NCI-H82 treated with DMSO at 0.1 percent for 48 hours (cell line): ENCODE measurements at regions not wholly inside any gene's neighbourhood (a gene's known extent, or its start where the extent isn't known, plus 50 kb on each side); places are given as distances from the start of the nearest gene placed in this dataset.

Experiments
- DNase-seq: peaks from one replicate; lab custom pipeline; 2025; ENCODE audit not compliant: unreplicated experiment; lab: John Stamatoyannopoulos, UW

DNA sequence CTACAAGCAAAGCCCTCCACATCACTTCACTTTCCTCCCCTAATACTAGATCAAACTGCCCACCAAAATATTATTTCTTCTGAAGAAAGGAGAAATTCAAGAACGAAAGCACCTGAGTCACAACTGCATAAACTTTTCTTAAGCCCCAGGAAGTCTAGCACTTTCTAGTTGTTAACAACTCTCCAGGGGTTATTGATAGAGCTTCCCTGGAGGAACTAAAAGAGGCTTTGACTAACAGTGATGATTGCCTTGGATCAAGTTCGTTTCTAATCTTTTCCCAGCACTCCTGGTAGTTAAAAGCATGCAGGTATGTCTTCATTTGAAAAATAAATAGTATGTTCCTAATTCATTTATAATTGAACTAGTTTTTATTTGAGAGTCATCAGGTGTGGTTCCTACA, 917.0 kb downstream of the TUSC7 start:
- DNase-seq: no peak

DNA sequence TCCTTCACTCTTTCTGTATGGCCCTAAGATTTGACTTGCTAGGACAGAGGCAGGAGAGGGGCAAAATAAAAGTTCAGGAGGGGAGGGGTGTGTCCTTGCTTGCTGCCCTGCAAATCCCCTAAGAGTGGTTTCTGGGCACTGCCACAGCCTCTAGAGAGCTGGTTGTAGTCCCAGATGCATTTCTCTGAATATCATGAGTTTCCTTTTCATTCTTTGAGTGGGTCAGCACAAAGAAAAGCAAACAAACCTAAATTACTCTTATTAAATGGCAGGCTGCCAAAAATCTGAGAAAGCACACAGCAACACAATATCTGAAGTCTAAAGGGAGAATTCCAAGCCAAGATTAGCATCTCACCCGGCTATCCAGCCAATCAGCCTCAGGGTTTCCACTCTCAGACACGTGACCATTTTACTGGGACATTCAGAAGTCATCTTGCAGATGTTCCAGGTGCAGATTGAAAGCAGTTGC, 919.3 kb downstream of the TUSC7 start:
- DNase-seq: no peak

DNA sequence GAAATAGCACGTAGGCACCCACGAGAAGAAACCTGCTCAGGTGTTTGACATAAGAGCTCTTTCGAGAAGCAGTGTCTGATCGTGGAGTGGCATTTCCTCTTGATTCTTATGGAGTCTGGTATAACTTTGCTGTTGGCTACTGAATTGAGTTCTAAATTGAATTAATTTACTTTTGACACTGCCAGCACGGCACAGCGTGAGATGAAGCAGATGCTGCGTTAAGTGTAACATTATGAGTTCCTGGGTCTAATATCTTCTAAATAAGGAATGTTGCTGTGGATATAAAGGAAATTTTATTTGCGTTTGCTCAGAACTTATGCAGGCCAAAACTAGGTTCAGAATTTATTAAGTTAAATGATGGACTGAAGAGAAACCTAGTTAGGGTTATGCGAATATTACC, 919.9 kb downstream of the TUSC7 start:
- DNase-seq: no peak

DNA sequence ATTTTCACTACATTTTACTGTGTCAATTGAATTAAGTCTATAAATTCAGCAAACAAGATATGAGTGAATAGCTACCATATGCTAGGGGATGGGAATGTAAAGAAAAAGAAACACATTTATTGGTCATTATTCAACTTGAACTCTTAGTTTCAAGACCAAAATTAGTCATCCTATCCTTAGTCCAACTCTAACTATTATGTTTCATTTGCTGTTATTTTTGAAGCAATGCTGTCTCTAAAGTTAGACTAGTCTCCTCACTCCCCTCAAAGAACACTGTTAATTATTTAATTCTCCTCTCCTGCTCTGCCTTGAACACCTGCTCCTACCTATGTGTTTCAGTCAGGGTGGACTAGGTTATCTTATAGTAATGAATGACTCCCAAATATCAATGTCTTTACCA, 920.9 kb downstream of the TUSC7 start:
- no peak for DNase-seq

DNA sequence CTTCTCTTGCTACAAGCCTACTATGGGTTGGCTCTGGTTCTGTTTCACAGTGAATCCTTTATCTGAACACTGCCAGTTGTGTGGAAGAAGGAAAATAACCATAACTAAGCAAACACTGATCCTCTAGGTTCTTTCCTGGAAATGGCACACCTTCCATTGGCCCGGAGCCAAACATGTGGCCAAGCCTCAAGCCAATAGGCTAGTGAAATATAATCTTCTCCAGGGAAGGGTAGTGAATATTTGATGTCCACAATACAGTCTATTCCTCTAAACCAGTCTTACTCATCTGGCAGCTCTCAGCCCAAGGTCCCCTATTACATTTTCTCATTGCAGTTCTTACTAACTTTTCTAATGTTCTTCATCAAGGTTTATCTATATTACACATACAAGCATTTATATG, 921.3 kb downstream of the TUSC7 start:
- DNase-seq: no peak

DNA sequence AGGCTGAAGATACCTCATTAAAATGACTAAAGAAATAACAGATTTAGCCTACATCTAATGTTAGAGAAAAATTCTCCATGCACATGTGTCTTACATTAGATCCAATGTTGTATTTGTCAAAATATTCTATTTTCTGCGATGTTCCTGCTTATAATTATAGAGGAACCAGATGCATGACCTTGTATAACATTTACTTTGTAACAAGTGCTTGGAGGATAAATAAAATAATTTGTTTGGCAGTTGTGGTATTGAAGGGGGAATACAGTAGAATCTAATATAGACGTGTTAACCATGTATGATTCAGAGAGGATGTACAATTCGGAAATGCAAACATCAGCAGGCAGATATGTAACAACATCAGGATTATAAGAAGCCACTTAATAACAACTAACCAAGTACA, 922.2 kb downstream of the TUSC7 start:
- no peak for DNase-seq

DNA sequence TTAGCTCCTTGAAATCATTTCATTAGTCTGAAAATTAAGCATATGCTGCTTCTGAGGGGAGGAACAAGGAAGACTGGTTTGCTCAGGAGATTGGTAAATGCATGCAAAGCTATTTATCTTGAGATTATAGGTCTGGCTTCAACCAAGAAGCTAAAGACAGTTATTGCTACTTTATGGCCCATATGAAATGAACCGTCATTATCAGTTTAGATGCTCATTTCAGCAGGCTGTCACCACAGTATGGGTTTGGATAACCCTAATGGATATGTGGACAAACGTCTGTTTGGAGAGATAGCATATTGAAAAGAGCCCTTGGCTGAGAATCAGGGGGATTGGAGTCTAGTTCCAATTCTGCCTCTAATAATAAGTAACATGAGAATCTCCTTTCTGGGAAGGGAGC, 922.6 kb downstream of the TUSC7 start:
- no peak for DNase-seq

DNA sequence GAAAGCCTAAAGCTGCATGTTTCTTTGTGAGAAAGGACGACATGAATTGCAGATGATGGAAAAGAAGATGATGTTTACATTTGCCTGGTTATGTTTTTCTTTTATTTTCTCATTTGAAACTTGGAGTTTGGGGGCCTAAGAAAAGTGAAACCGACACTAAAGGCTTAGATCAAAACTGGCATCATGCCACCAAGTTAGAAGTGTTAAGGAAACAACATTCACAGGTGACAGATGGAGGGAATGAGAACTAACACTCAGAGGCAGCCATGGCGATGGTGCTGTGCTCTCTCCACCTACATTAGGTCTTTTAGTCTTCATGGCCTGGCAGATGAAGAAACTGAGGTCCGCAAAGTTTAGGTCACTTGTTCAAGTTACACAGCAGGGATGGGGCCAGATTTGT, 923.6 kb downstream of the TUSC7 start:
- DNase-seq: no peak

DNA sequence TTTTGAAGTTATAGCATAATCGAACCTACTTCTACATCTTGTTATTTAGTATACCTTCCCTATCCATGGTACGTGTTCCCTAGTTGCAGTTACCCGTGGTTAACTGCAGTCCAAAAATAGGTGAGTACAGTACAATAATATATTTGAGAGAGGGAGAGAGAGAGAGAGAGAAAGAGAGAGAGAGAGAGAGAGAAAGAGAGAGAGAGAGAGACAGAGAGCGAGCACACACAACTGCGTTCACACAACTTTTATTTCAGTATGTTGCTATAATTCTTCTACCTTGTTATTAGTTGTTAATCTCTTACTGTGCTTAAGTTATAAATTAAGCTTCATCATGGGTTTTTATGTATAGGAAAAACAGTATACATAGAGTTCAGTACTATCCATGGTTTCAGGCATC, 928.1 kb downstream of the TUSC7 start:
- DNase-seq: no peak

DNA sequence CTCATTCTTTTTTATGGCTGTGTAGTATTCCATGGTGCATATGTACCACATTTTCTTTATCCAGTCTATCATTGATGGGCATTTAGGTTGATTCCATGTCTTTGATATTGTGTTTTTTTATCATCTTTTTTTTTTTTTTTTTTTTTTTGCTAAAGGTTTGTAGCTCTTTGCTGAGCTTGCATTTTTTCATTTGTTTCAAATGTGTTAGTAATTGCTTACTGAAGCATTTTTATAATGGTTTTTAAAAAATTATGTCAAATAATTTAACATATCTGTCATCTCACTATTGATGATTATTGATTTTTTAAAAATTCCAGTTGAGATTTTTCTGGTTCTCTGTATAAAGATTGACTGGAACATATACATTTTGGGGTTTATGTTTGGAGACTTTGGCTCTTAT, 934.6 kb downstream of the TUSC7 start:
- no peak for DNase-seq

DNA sequence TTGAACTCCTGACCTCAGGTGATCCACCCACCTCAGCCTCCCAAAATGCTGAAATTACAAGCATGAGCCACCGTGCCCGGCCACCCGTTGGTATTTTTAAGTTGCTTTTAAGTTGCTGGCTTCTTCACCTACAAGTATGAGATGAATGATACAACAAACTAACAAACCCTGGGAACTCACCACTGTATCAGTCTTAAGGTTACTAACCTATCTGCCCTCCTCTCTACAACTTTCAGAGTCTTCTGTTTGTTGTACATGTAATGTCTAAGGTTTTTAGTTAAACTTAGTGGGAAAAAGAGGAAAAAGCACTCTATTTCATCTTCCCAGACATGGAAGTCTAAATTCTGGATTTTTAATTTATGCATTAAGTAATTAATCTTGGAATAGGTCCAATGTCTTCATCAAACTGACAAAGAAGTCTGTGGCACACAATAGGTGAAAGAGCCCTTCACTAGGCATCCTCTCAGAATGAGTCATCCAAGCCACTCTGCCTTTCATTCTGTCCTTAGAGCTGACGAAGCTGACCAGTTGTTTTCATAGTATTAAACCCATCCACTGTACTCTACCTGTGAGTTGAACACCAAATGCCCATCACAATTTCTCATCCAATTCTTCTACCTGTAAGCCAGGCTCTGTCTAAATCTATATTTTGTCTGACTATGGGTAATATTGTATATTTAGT, 936.1 kb downstream of the TUSC7 start:
- DNase-seq: no peak

DNA sequence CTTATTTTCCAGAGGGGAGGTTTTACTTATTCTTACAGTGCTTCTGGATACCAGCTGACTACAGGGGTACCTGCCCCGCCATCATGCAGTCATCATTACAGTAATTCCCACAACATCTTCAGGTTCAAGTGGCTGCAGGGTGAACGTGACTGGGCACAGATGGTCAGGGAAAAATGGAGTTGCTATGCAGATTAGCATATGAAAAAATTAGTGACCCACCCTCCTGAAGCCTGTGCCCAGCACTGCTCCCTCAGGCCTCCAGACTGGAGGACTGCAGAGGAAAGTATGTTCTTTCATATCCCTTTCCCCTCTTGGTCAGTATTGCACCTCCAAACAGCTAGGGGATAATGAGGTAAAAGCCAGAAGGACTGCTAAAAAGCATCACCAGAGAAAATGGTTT, 937.9 kb downstream of the TUSC7 start:
- DNase-seq: no peak

DNA sequence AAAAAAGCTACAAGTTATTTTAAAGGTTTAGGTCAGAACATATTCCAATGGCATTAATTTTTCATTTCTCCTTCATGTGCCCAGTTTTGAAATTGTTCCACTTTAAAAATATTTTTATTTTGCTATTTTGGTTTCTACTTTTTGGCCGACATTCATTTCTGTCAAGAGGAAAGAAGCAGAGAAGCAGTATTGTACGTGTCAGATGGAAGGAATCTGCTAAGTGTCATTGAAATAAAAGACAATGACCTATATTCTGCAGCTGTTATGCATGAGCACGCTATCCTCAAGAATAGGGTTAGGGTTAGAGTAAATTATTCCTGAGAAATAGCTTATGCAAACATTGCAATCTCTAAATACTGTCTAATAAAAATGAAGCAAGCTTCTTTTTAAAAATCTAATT, 941.7 kb downstream of the TUSC7 start:
- no peak for DNase-seq

DNA sequence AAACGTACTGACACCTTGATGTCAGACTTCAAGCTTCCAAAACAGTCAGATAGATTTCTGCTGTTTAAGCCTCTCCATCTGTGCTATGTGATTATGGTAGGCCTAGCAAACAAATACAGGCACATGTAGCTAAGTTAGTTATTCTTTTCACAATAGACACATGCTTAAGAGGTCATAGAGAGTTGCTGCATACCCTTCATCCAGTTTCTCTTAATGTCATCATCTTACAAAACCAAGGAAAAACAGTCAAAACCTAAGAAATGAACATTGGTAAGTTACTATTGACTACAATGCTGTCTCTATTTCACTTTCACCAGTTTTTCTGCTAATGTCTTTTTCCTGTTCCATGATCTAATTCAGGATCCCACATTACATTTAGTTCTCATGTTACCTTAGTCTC, 946.8 kb downstream of the TUSC7 start:
- DNase-seq: no peak

DNA sequence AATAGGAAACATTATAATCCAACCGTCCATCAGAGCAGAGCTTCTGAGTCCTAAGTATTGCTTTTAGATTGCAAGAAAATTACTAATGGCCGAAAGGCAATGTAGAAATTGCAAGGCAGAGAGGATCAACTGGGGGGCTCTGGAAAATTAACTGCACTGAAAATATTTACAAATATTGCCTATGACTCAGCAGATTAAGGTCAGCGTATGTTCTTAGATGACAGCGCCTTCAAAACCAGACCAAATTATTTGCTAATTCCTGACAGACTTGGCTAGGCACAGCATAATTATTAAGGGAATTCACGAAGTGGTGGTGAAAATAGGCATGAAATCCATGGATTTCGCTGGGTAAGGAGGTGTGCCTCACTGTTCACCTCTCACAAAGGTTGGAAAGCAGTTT, 947.7 kb downstream of the TUSC7 start:
- DNase-seq: no peak

DNA sequence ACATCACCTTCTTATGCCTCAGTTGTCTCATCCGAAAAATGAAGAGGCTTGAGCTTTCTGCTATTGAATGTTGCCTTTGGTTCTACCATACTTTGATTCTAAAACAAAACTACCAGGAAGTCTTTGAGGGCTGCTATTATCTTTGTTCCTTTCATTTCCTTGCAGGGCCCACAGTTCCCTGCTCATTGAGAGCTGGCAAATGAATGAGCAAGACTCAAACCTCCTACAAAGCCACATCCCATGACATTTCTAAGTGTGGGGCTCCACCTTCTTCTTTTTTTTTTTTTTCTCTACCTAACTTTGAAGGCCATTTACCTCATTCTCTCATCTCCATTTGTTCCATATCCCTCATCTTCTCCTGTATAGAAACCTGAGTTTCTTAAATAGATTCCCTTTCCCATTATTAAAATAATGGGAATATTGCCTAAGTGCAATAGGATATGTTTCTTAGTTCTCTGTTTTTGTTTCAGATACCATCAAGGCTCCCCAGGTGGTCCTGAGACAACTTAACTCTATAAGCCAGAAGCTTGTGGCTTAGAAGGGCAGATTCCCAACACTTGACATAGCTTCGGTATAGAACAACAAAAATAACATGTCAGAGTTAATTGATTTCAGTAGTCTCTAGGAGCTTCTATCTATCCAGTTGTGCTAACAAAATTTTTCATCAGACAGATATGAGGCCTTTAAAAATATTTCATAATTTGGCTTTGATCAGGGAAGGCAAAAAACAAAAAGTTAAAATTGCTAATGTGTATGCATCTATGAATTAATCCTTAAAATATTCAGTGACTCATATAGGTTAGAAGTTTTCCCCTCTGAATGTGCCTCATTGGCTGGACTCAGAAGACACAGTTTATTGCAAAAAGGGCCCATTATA, 951.6 kb downstream of the TUSC7 start:
- no peak for DNase-seq

DNA sequence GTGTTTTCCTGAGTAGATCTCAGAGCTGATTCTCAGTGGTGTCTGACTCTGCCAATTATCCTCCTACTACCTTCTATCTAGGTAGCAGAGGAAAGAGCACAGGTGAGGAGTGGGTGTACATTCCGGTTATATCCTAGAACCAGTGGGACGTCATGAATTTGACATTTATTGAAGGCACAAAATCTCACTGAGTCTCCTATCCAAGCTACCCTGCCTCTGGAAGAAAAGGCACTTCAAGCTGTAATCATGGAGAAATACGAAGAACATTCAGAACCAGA, 952.2 kb downstream of the TUSC7 start:
- no peak for DNase-seq

DNA sequence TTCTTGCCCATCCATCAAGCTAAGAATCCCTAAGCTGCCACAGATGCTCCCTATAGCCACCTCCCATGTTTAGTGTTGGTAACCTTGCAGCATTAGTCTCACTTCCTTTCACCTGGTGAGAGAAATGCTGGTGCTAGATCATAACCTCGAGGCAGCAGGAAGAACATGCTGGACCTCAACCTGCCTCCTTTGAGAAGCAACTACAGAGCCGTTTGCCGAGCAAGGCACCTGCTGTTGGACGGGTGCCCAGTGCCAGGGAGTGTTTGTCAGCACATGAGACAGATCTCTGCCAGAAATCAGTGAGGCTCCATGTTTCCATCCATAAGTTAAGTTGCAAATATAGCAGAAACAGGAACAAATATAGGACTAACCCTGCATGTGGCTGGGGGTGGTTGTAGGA, 955.7 kb downstream of the TUSC7 start:
- DNase-seq: peak; percentile 40

DNA sequence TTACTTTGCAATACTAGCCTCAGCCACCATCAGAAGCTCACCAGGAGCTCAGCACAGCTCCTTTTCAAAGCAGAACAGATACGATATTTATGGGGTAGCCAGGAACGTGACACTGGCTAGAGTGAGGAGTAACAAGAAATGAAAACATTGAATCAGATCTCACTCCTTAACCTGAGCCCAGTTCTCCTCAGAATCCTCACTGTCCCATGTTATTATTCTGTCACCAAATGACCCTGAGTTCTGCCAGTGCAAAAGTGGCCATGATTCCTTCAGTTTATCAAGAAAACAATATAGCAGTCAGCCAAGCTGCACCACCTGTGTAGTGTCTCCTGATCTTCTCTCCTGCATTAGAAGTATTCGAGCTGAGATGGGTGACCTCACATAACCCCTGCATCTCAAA, 956.7 kb downstream of the TUSC7 start:
- DNase-seq: no peak

DNA sequence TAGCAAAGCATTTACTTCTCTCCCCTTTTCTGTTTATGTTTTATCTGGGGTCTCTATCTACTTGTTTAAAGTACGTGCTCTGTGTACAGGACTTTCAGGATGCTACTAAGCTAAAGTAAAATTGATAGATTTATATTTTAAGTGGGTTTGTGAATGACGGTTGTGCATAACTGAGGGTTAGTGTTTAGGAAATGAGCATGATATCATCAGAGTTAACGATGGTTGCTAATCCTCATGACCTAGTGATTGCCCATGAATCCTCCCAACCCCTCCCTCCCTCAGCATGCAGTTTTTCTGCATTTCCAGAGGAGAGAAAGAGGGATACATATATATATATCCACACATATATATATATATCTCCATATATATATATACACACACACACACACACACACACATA, 957.2 kb downstream of the TUSC7 start:
- no peak for DNase-seq

DNA sequence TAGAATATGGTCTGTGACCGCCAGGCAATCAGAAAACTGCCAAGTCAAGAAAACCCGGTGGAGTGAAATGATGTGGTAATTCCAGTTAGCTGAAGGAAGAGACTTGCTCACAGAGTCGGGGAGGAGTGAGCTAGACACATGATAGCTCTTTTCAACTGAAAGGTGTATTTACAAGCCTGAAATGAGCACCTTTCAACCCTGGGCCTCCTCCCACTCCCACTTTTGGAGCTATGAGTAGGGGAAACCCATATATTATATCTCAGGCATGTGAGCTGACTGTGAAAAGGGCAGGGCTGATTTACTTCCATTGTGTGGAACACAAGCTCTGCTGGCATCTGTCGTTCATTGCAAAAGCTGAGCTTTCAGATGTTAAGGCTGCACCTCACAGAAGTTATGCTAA, 960.2 kb downstream of the TUSC7 start:
- no peak for DNase-seq

DNA sequence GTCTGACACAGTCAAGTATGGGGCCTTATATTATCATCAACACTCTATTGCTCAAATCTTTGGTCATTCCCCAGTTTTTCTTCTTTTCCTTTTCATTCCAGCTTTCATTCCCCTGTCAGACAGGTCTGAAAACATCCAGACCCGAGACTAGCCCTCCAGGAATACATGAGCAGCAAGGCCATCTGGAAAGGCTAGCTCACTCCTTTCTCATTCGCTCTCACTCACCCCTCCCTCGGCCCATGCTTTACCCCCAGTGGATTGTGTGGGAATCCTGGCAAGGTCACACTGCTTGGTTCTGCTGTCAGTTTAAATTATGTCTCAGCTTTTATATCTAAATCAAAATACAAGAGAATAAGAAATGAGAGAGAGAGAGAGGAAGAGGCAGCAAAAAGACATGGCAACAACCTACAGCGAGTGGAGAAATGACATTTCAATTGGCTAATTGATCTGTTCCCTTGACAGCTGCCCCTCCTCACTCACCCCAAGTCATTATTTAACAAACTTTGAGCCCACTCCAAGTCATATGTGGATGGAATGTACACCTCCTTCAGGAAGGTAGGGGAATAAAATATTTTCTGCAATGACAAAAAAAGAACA, 962.2 kb downstream of the TUSC7 start:
- no peak for DNase-seq
